Activated B cell treated with CpG ODN at 0.5 μM for 24 hours (primary cell): ENCODE measurements at regions not wholly inside any gene's neighbourhood (a gene's known extent, or its start where the extent isn't known, plus 50 kb on each side); places are given as distances from the start of the nearest gene placed in this dataset.
"Not testable (repeated sequence)": the region's sequence is repeated elsewhere in the genome, so short reads cannot be mapped to it uniquely, and the experiment has no call there.

Experiments used
- ATAC-seq: fragments of 200-7000 bp; cut with Tn5 transposase; one replicate; pipeline ENCODE4 v1.10.0; 2021; ENCODE audit warnings: low read depth, mild to moderate bottlenecking, moderate library complexity
- CTCF ChIA-PET: fragments of 350-600 bp; sonication (Branson Sonifier 250); formaldehyde crosslinking; loops from one replicate; lab custom pipeline; 2021; ENCODE audit warnings: antibody characterized with exemption; lab: Charles Lee
- POLR2A ChIA-PET: fragments of 350-600 bp; sonication (Branson Sonifier 250); formaldehyde crosslinking; loops from one replicate; lab custom pipeline; 2021; ENCODE audit warnings: antibody characterized with exemption; lab: Charles Lee
- DNase-seq: peaks from one replicate; pipeline ENCODE4 v3.0.0; 2022
- H3K27ac Mint-ChIP-seq: one replicate; pipeline ENCODE4 v1.8.0; 2020; ENCODE audit warnings: mixed read lengths
- H3K27me3 Mint-ChIP-seq: one replicate; pipeline ENCODE4 v1.8.0; 2021; ENCODE audit warnings: mixed read lengths
- H3K36me3 Mint-ChIP-seq: one replicate; pipeline ENCODE4 v1.8.0; 2021; ENCODE audit warnings: low read depth, mixed read lengths
- H3K4me1 Mint-ChIP-seq: one replicate; pipeline ENCODE4 v1.8.0; 2021; ENCODE audit warnings: mixed read lengths
- H3K4me3 Mint-ChIP-seq: one replicate; pipeline ENCODE4 v1.8.0; 2020; ENCODE audit warnings: mild to moderate bottlenecking, mixed read lengths
- H3K9me3 Mint-ChIP-seq: one replicate; pipeline ENCODE4 v1.8.0; 2020; ENCODE audit warnings: mixed read lengths
- CTCF ChIP-seq: fragments of 200-600 bp; IDR thresholded peaks from one replicate; pipeline ENCODE4 v1.8.0; 2022; ENCODE audit warnings: antibody characterized with exemption, mild to moderate bottlenecking
- intact Hi-C: fragments of 100-400 bp; cut with micrococcal nuclease; formaldehyde crosslinking; loops from one replicate; pipeline ENCODE4 v1.15.1; 2024

GRCh38 chrX:22594766-22595165 lies 322.1 kb downstream of the CBLL2 start:
- no peak for ATAC-seq
- H3K36me3 Mint-ChIP-seq = no peaks in the 10 kb centered on the region

DNA sequence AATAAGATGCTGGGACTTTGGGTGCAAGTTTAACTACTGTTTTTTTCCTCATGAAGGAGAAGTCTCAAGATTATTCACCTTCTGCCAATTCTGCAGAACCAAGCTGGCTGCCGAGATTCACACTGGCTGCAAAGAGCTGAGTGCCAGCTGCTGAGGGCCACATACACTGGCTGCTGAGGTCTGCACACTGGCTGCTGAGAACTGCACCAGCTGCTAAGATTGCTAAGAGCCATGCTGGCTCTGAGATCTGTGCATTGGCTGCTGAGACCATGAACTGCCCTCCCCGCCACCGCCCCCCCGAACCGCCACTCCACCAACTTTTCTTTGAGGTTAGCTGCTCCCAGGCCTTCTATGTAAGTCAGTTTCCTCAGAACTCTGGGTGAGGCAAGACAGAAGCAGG lies 330.3 kb downstream of the CBLL2 start:
- ATAC-seq (no peak), DNase-seq (no peak)
- H3K27ac Mint-ChIP-seq = no peak overlapping the region
- ChIA-PET POLR2A (no interaction called here), CTCF (no interaction called here)
- TF ChIP-seq CTCF = no peak
- no peaks in the 10 kb centered on the region for H3K27me3 Mint-ChIP-seq
- H3K36me3 Mint-ChIP-seq = no peaks in the 10 kb centered on the region
- no peaks in the 10 kb centered on the region for H3K9me3 Mint-ChIP-seq
- H3K4me1 Mint-ChIP-seq = no peaks in the 10 kb centered on the region
- intact Hi-C loops = no loop called here
- no peak overlapping the region for H3K4me3 Mint-ChIP-seq

More at GRCh38 chrX:22594766-22595165, 322.1 kb downstream of the CBLL2 start:
- H3K27ac Mint-ChIP-seq = no peak overlapping the region
- TF ChIP-seq CTCF = no peak
- H3K4me3 Mint-ChIP-seq = no peak overlapping the region
- DNase-seq = no peak
- intact Hi-C loops = no loop called here
- CTCF ChIA-PET = no interaction called here
- no peaks in the 10 kb centered on the region for H3K4me1 Mint-ChIP-seq
- H3K9me3 Mint-ChIP-seq = no peaks in the 10 kb centered on the region
- POLR2A ChIA-PET = no interaction called here
- H3K27me3 Mint-ChIP-seq = no peaks in the 10 kb centered on the region

DNA sequence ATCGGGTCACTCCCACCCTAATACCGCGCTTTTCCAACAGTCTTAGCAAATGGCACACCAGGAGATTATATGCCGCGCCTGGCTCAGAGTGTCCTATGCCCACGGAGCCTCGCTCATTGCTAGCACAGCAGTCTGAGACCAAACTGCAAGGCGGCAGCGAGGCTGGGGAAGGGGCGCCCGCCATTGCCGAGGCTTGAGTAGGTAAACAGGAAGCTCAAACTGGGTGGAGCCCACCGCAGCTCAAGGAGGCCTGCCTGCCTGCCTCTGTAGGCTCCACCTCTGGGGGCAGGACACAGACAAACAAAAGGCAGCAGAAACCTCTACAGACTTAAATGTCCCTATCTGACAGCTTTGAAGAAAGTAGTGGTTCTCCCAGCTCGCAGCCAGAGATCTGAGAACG lies 336.7 kb downstream of the CBLL2 start:
- H3K4me1 Mint-ChIP-seq, H3K36me3 Mint-ChIP-seq, POLR2A ChIA-PET, DNase-seq, ATAC-seq, H3K9me3 Mint-ChIP-seq, H3K4me3 Mint-ChIP-seq, CTCF ChIA-PET, intact Hi-C loops, H3K27me3 Mint-ChIP-seq, H3K27ac Mint-ChIP-seq: not testable (repeated sequence)

- no peaks in the 10 kb centered on the region for H3K27me3 Mint-ChIP-seq
- ChIA-PET CTCF (no interaction called here), POLR2A (no interaction called here)
- TF ChIP-seq CTCF = no peak
- H3K4me1 Mint-ChIP-seq = peaks cover 3% of the 10 kb centered on the region
- DNase-seq (no peak), ATAC-seq (no peak)
- H3K9me3 Mint-ChIP-seq = no peaks in the 10 kb centered on the region
- intact Hi-C loops = no loop called here
- no peak overlapping the region for H3K4me3 Mint-ChIP-seq
- H3K27ac Mint-ChIP-seq = no peak overlapping the region
- H3K36me3 Mint-ChIP-seq = no peaks in the 10 kb centered on the region
Measured at GRCh38 chrX:22616867-22617266, 344.2 kb downstream of the CBLL2 start.

GRCh38 chrX:22627576-22627975 lies 354.9 kb downstream of the CBLL2 start:
- Mint-ChIP-seq H3K4me1 (no peaks in the 10 kb centered on the region), H3K36me3 (no peaks in the 10 kb centered on the region), H3K9me3 (no peaks in the 10 kb centered on the region), H3K27me3 (peaks cover 1% of the 10 kb centered on the region), H3K4me3 (no peak overlapping the region), H3K27ac (no peak overlapping the region)
- ATAC-seq (no peak), DNase-seq (no peak)
- ChIA-PET CTCF (no interaction called here), POLR2A (no interaction called here)
- intact Hi-C loops = no loop called here
- TF ChIP-seq CTCF = no peak

DNA sequence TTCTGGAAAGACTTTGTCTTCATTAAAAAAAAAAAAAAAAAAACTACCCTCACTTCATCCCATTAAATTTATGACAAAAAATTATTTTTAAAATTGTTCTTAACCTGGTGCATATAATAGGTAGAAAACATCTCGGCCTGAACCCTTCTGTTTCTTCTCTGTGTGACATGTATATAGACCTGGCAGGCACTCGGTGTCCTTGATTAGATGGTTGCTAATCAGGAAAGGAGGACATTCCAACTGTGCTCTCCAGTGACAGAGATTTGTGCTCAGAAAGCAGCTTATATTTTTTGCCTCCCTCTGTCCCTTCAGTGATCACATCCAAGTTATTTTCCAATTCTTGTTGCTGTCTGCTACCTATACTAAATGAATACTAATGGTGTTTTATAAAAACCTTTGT lies 355.6 kb downstream of the CBLL2 start:
- TF ChIP-seq CTCF = no peak
- Mint-ChIP-seq H3K27me3 (peaks cover 1% of the 10 kb centered on the region), H3K27ac (no peak overlapping the region), H3K4me1 (no peaks in the 10 kb centered on the region), H3K36me3 (no peaks in the 10 kb centered on the region), H3K9me3 (no peaks in the 10 kb centered on the region), H3K4me3 (no peak overlapping the region)
- DNase-seq (no peak), ATAC-seq (no peak)
- intact Hi-C loops = loop anchor here (2.0 kb wide), 1 partner anchor 37 kb away; no protein-coding TSS in a partner anchor
- ChIA-PET POLR2A (no interaction called here), CTCF (no interaction called here)
